T-cell (primary cell): ENCODE measurements at regions not wholly inside any gene's neighbourhood (a gene's known extent, or its start where the extent isn't known, plus 50 kb on each side); places are given as distances from the start of the nearest gene placed in this dataset.
A peak's percentile ranks its signal among the peaks of the same experiment; 100 is the strongest.

Experiments used
- ATAC-seq, 4 experiments: fragments of 200-7000 bp in 3 of 4; fragments of 150-1000 bp in 1 of 4; cut with Tn5 transposase; replicated peaks in 1 of 4; 1 replicate in 3 of 4; 2 replicates in 1 of 4; pipeline ENCODE4 v1.10.0; 2021; ENCODE audit warnings: moderate library complexity in 3 of 4, mild to moderate bottlenecking in 2 of 4, moderate number of reproducible peaks in 1 of 4
- CTCF ChIA-PET, 2 donors: fragments of 300-600 bp; sonication (Branson Sonifier 250); formaldehyde crosslinking; loops; one replicate each; lab custom pipeline; 2022; ENCODE audit warnings: antibody characterized with exemption in 2 of 2; lab: Charles Lee
- POLR2A ChIA-PET, 2 donors: fragments of 300-600 bp; sonication (Branson Sonifier 250); formaldehyde crosslinking; loops; one replicate each; lab custom pipeline; 2022; ENCODE audit warnings: antibody characterized with exemption in 2 of 2; lab: Charles Lee
- DNase-seq, 35 experiments: peaks; one replicate each; pipeline versions ENCODE4 v3.0.0 to v3.0.0-alpha.2; 2013 to 2023
- H3K27ac ChIP-seq: one replicate; pipeline ENCODE4 v1.5.1; 2013; ENCODE audit warnings: low read length
- H3K27me3 ChIP-seq, 2 experiments: replicated peaks in 1 of 2; 1 replicate in 1 of 2; 2 replicates in 1 of 2; pipeline versions ENCODE4 v1.6.1 to v1.7.0; 2013; ENCODE audit warnings: low read length in 1 of 2, mixed read lengths in 1 of 2; ENCODE audit not compliant: control insufficient read depth in 2 of 2, insufficient read depth in 2 of 2; ENCODE audit errors: extremely low read depth in 1 of 2
- H3K36me3 ChIP-seq, 2 donors: 1 replicate in 1 of 2; 2 replicates in 1 of 2; pipeline versions ENCODE4 v1.6.1 to v1.7.0; 2013; ENCODE audit warnings: low read length in 1 of 2; ENCODE audit not compliant: control insufficient read depth in 2 of 2, insufficient read depth in 1 of 2; ENCODE audit errors: extremely low read depth in 1 of 2
- H3K4me1 ChIP-seq, 2 experiments: 1 replicate in 1 of 2; 2 replicates in 1 of 2; pipeline versions ENCODE4 v1.6.1 to v1.7.0; 2013; ENCODE audit warnings: low read length in 2 of 2, mixed read lengths in 1 of 2; ENCODE audit not compliant: insufficient read depth in 2 of 2, control insufficient read depth in 1 of 2; ENCODE audit errors: extremely low read depth in 1 of 2
- H3K4me3 ChIP-seq, 2 donors: 1 replicate in 1 of 2; 2 replicates in 1 of 2; pipeline versions ENCODE4 v1.5.1 to v1.7.0; 2013; ENCODE audit warnings: mild to moderate bottlenecking in 2 of 2, low read length in 1 of 2, moderate library complexity in 1 of 2; ENCODE audit not compliant: control insufficient read depth in 1 of 2; ENCODE audit errors: extremely low read depth in 1 of 2
- H3K9me3 ChIP-seq: 2 replicates; pipeline ENCODE4 v1.7.0; 2013
- H3K27ac Mint-ChIP-seq, 2 donors: one replicate each; pipeline ENCODE4 v1.8.0; 2020 to 2021; ENCODE audit warnings: mild to moderate bottlenecking in 2 of 2, mixed read lengths in 2 of 2
- H3K27me3 Mint-ChIP-seq, 2 donors: one replicate each; pipeline ENCODE4 v1.8.0; 2021 to 2022; ENCODE audit warnings: mixed read lengths in 2 of 2
- H3K36me3 Mint-ChIP-seq: one replicate; pipeline ENCODE4 v1.8.0; 2021; ENCODE audit warnings: mixed read lengths
- H3K4me1 Mint-ChIP-seq, 3 donors: one replicate each; pipeline ENCODE4 v1.8.0; 2020 to 2022; ENCODE audit warnings: mixed read lengths in 3 of 3, mild to moderate bottlenecking in 1 of 3
- H3K4me3 Mint-ChIP-seq, 3 donors: one replicate each; pipeline ENCODE4 v1.8.0; 2020 to 2022; ENCODE audit warnings: mild to moderate bottlenecking in 3 of 3, mixed read lengths in 3 of 3, moderate library complexity in 3 of 3
- H3K9me3 Mint-ChIP-seq, 3 donors: one replicate each; pipeline ENCODE4 v1.8.0; 2020 to 2022; ENCODE audit warnings: mixed read lengths in 3 of 3
- WGBS: methylation state at CpG from one replicate; pipeline ENCODE4 v1.1.5; 2013; ENCODE audit warnings: missing lambda C conversion rate; ENCODE audit not compliant: insufficient coverage; 5-methylcytosine and 5-hydroxymethylcytosine counted together

- Histone ChIP-seq H3K4me1 (peaks cover 2 to 13% of the 10 kb centered on the region in 2 experiments), H3K27me3 (peaks cover 0 to 35% of the 10 kb centered on the region in 2 experiments), H3K36me3 (no peaks in the 10 kb centered on the region), H3K9me3 (no peaks in the 10 kb centered on the region), H3K4me3 (no peak overlapping the region), H3K27ac (no peak overlapping the region)
- H3K4me3 Mint-ChIP-seq: no peak overlapping the region
- DNase-seq (no peak), ATAC-seq (no peak)
- ChIA-PET CTCF (no interaction called here), POLR2A (no interaction called here)
- H3K36me3 Mint-ChIP-seq: no peaks in the 10 kb centered on the region
- H3K27me3 Mint-ChIP-seq: peaks cover 0 to 4% of the 10 kb centered on the region in 2 donors
- 75% methylated on average over 9 of the region's 9 CpGs for WGBS
- peaks cover 4 to 8% (median 5%) of the 10 kb centered on the region in 3 donors for H3K4me1 Mint-ChIP-seq
- no peak overlapping the region for H3K27ac Mint-ChIP-seq
- no peaks in the 10 kb centered on the region for H3K9me3 Mint-ChIP-seq
These were observed 62.6 kb downstream of the DIO3 start for GRCh38 chr14:101623685-101624444.

DNA sequence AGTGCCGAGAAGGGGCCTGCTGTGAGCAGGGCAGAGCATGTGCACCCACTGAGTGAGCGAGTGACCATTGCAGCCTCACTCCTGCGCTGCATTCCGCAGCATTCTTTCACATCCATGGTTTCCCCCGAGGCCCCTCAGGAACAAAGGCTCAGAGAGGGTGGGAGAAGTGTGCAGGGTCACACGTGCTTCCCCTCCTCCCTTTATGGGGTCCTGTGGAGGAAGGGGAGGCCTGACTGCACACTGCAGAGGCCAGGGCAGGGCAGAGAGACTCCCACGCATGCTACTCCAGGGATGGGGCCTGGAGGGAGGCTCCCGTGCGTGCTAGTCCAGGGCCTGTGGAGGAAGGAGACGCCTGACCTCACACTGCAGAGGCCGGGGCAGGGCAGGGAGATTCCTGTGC is 63.2 kb downstream of the DIO3 start:
- ATAC-seq: no peak
- no peak overlapping the region for H3K27ac Mint-ChIP-seq
- ChIA-PET CTCF (no interaction called here), POLR2A (no interaction called here)
- H3K36me3 Mint-ChIP-seq: no peaks in the 10 kb centered on the region
- H3K4me3 Mint-ChIP-seq: no peak overlapping the region
- no peaks in the 10 kb centered on the region for H3K9me3 ChIP-seq
- no peak overlapping the region for H3K4me3 ChIP-seq
- H3K27ac ChIP-seq: no peak overlapping the region
- peaks cover 2 to 13% of the 10 kb centered on the region in 2 experiments for H3K4me1 ChIP-seq
- H3K36me3 ChIP-seq: no peaks in the 10 kb centered on the region
- peaks cover 4 to 8% (median 5%) of the 10 kb centered on the region in 3 donors for H3K4me1 Mint-ChIP-seq
- WGBS: 86% methylated on average over 6 of the region's 11 CpGs
- DNase-seq: no peak
- H3K27me3 ChIP-seq: peaks cover 0 to 40% of the 10 kb centered on the region in 2 experiments
- peaks cover 0 to 4% of the 10 kb centered on the region in 2 donors for H3K27me3 Mint-ChIP-seq
- no peaks in the 10 kb centered on the region for H3K9me3 Mint-ChIP-seq

DNA sequence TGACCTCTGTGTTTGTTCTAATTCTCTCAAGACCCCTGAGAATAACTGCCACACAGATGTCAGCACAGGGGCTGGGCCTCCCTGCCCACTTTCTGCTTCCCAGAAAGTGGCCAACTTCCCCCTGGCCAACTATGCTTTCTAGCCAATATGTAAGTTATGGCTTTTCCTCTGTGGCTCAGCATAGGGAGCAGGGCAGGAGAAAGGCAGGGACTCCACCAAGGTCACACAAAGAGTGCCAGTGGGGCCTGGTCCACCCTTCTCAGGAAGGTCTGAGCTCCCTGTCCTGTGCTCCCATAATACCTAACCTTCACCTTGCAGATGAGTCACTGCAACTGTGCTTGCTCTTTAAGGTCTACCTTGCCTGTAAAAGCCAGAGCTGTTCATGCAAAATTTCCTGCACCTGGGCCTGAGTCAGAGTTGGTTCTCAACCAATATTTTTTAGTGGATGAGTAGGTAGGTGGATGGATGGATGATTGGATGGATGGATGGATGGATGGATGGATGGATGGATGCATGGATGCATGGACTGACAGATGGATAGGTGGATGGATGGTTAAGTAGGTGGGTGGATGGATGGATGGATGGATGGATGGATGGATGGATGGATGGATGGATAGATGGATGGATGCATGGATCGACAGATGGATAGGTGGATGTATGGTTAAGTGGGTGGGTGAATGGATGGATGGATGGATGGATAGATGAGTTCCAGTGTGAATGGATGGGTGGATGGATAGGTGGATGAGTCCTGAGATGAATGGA is 64.2 kb downstream of the DIO3 start:
- no peaks in the 10 kb centered on the region for H3K9me3 ChIP-seq
- 85% methylated on average over 1 of the region's 1 CpG for WGBS
- peaks cover 0 to 4% of the 10 kb centered on the region in 2 donors for H3K27me3 Mint-ChIP-seq
- H3K4me1 Mint-ChIP-seq: peaks cover 4 to 8% (median 5%) of the 10 kb centered on the region in 3 donors
- H3K27me3 ChIP-seq: peaks cover 0 to 43% of the 10 kb centered on the region in 2 experiments
- ChIA-PET CTCF (no interaction called here), POLR2A (no interaction called here)
- H3K4me3 ChIP-seq: no peak overlapping the region
- ATAC-seq (no peak), DNase-seq (no peak)
- H3K36me3 Mint-ChIP-seq: no peaks in the 10 kb centered on the region
- no peak overlapping the region for H3K27ac ChIP-seq
- H3K4me3 Mint-ChIP-seq: no peak overlapping the region
- H3K9me3 Mint-ChIP-seq: no peaks in the 10 kb centered on the region
- no peak overlapping the region for H3K27ac Mint-ChIP-seq
- no peaks in the 10 kb centered on the region for H3K36me3 ChIP-seq
- peaks cover 2 to 13% of the 10 kb centered on the region in 2 experiments for H3K4me1 ChIP-seq

GRCh38 chr14:101626331-101626730 is 65.0 kb downstream of the DIO3 start:
- H3K4me3 Mint-ChIP-seq: no peak overlapping the region
- Histone ChIP-seq H3K4me3 (no peak overlapping the region), H3K9me3 (no peaks in the 10 kb centered on the region), H3K27ac (no peak overlapping the region), H3K4me1 (peaks cover 2 to 13% of the 10 kb centered on the region in 2 experiments), H3K27me3 (peaks cover 0 to 37% of the 10 kb centered on the region in 2 experiments), H3K36me3 (no peaks in the 10 kb centered on the region)
- ChIA-PET POLR2A (no interaction called here), CTCF (no interaction called here)
- H3K36me3 Mint-ChIP-seq: no peaks in the 10 kb centered on the region
- 92% methylated on average over 2 of the region's 5 CpGs for WGBS
- H3K27ac Mint-ChIP-seq: no peak overlapping the region
- peaks cover 0 to 4% of the 10 kb centered on the region in 2 donors for H3K27me3 Mint-ChIP-seq
- DNase-seq (no peak), ATAC-seq (no peak)
- H3K4me1 Mint-ChIP-seq: peaks cover 4 to 8% (median 5%) of the 10 kb centered on the region in 3 donors
- H3K9me3 Mint-ChIP-seq: no peaks in the 10 kb centered on the region

GRCh38 chr14:101627915-101628262 is 66.6 kb downstream of the DIO3 start:
- peaks cover 0 to 38% of the 10 kb centered on the region in 2 experiments for H3K27me3 ChIP-seq
- H3K4me1 ChIP-seq: peaks cover 2 to 13% of the 10 kb centered on the region in 2 experiments
- WGBS: 33% methylated on average over 9 of the region's 16 CpGs
- ChIA-PET CTCF (no interaction called here), POLR2A (interaction anchor here in 1 of 2 donors (0.6 kb wide), 2 partner anchors 12 to 872 kb away, joined by 3 to 4 read pairs; no protein-coding TSS in a partner anchor)
- Mint-ChIP-seq H3K9me3 (no peaks in the 10 kb centered on the region), H3K4me3 (peak overlapping the region in 1 of 3 donors; percentile 43), H3K27ac (no peak overlapping the region), H3K27me3 (peaks cover 3 to 4% of the 10 kb centered on the region in 2 donors), H3K36me3 (no peaks in the 10 kb centered on the region), H3K4me1 (peaks cover 4 to 8% (median 5%) of the 10 kb centered on the region in 3 donors)
- ATAC-seq: no peak
- H3K36me3 ChIP-seq: no peaks in the 10 kb centered on the region
- no peak for DNase-seq
- peak overlapping the region in 1 of 2 donors; percentile 12 for H3K4me3 ChIP-seq
- H3K27ac ChIP-seq: no peak overlapping the region
- no peaks in the 10 kb centered on the region for H3K9me3 ChIP-seq

DNA sequence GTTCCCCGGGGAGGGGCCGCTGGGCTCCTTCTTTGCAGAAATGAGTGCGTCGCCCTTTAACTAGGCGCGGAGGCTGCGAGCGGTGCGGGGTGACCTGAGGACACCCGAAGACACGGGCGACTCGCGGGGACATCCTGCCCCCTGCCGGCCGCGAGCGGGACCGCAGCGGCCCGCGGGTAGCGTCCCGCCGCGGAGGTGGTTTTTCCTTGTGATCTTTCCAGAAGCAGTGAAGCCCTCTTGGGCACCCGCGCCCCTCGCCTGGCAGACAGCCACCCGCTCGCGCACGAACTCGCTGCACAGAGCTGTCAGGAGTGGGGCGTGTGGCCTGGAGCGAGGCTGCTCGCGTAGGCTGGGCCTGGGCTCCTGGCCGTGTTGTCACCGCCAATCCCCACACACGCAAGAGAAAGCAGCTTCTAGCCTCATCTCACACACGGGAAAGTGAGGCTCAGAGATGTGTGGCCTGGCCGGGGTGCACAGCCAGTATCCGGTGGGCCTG is 67.2 kb downstream of the DIO3 start:
- Mint-ChIP-seq H3K36me3 (no peaks in the 10 kb centered on the region), H3K27ac (no peak overlapping the region), H3K9me3 (no peaks in the 10 kb centered on the region), H3K27me3 (peaks cover 2 to 3% of the 10 kb centered on the region in 2 donors), H3K4me3 (peak overlapping the region in 1 of 3 donors; percentile 43), H3K4me1 (peaks cover 4 to 8% (median 5%) of the 10 kb centered on the region in 3 donors)
- Histone ChIP-seq H3K4me3 (no peak overlapping the region), H3K27ac (no peak overlapping the region), H3K4me1 (peaks cover 2 to 13% of the 10 kb centered on the region in 2 experiments), H3K36me3 (no peaks in the 10 kb centered on the region), H3K27me3 (peaks cover 0 to 32% of the 10 kb centered on the region in 2 experiments), H3K9me3 (no peaks in the 10 kb centered on the region)
- ATAC-seq (peak; percentile 91 to 95 (median 94)), DNase-seq (peak; percentile 36 to 82 (median 68))
- WGBS: 6% methylated on average over 41 of the region's 44 CpGs
- CTCF ChIA-PET: interaction anchor here in 1 of 2 donors (1.1 kb wide), 1 partner anchor 776 kb away, joined by 3 read pairs; no protein-coding TSS in a partner anchor
- POLR2A ChIA-PET: no interaction called here
